ENCODE measurements at regions not wholly inside any gene's neighbourhood (a gene's known extent, or its start where the extent isn't known, plus 50 kb on each side); places are given as distances from the start of the nearest gene placed in this dataset.

DNA sequence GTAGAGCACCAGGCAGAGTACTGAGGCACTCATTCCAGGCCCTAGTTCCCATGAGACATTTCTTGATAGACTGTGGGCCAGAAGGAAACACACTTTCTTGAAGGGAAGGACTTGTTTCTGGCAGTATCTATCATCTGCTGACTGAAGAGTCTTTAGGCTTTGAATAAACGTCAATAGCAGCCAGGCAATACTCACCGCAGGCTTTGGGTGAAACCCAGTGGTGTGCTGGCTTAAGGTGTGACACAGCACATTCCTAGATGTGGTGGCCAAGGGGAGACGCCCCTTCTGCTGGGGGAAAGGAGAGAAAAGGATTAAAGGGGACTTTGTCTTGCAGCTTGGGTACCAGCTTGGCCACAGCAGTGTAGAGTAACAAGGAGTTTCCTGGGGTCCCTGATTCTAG lies 1039.6 kb downstream of the HACE1 start:
- TF ChIP-seq CTCF (IDR thresholded peaks at IDR 0.05): no peak
- no peak for TF ChIP-seq POLR2A (IDR thresholded peaks at IDR 0.05)
